ENCODE measurements at regions not wholly inside any gene's neighbourhood (a gene's known extent, or its start where the extent isn't known, plus 50 kb on each side); places are given as distances from the start of the nearest gene placed in this dataset.

- no peak overlapping the region for H3K18ac ChIP-seq (ENCODE audit: low read depth in 1 of 2, low read length in 2 of 2)
- H3K4me3 ChIP-seq (ENCODE audit: insufficient read depth in 1 of 2, low read depth in 1 of 2, low read length in 2 of 2) = no peak overlapping the region
- H3K9ac ChIP-seq (ENCODE audit: low read length) = no peak overlapping the region
- H2AFZ ChIP-seq (ENCODE audit: low read depth, low read length) = no peak overlapping the region
- WGBS = 97% methylated on average over 4 of the region's 4 CpGs
- no peak overlapping the region for H2BK15ac ChIP-seq (ENCODE audit: low read depth, poor library complexity, severe bottlenecking)
- no peaks in the 10 kb centered on the region for H3K4me1 ChIP-seq (ENCODE audit: control insufficient read depth, insufficient read depth, low read depth, low read length)
- H3K36me3 ChIP-seq (ENCODE audit: control insufficient read depth in 1 of 2, insufficient read depth in 2 of 2, low read depth in 1 of 2, low read length in 2 of 2) = no peaks in the 10 kb centered on the region
- no peak overlapping the region for H2BK120ac ChIP-seq (ENCODE audit: low read depth, low read length)
- H3K14ac ChIP-seq (ENCODE audit: low read length in 2 of 2) = no peak overlapping the region
- no peak overlapping the region for H3K4me2 ChIP-seq (ENCODE audit: low read length, poor library complexity, severe bottlenecking)
- no peaks in the 10 kb centered on the region for H3K9me3 ChIP-seq (ENCODE audit: control insufficient read depth, low read length)
- no peak overlapping the region for H3K4ac ChIP-seq (ENCODE audit: low read depth in 1 of 2, low read length in 2 of 2)
- H3K79me1 ChIP-seq (replicated peaks; ENCODE audit: low read length, poor library complexity, severe bottlenecking) = no peaks in the 10 kb centered on the region
- no peak overlapping the region for H3K27ac ChIP-seq (ENCODE audit: low read length, poor library complexity, severe bottlenecking)
- no peak overlapping the region for H2AK5ac ChIP-seq (ENCODE audit: low read length, severe bottlenecking)
- DNase-seq = no peak
- no peak overlapping the region for H2BK5ac ChIP-seq (ENCODE audit: low read depth, low read length, poor library complexity, severe bottlenecking)
- no peak overlapping the region for H3K23ac ChIP-seq (ENCODE audit: low read length in 2 of 2)
- no peaks in the 10 kb centered on the region for H3K27me3 ChIP-seq (ENCODE audit: control insufficient read depth in 1 of 2, insufficient read depth in 1 of 2, low read length in 2 of 2)
- no peak overlapping the region for H2BK12ac ChIP-seq (ENCODE audit: low read length in 2 of 2)
- H4K8ac ChIP-seq (ENCODE audit: low read length) = no peak overlapping the region
- H4K91ac ChIP-seq (ENCODE audit: low read length) = no peak overlapping the region
These were observed 902.8 kb downstream of the EPHA4 start for GRCh38 chr2:220669324-220669723.

GRCh38 chr2:220670511-220670910 is 901.6 kb downstream of the EPHA4 start:
- no peak overlapping the region for H2BK12ac ChIP-seq (ENCODE audit: low read length in 2 of 2)
- 12% methylated on average over 2 of the region's 5 CpGs for WGBS
- no peak overlapping the region for H2AFZ ChIP-seq (ENCODE audit: low read depth, low read length)
- DNase-seq = no peak
- H3K36me3 ChIP-seq (ENCODE audit: control insufficient read depth in 1 of 2, insufficient read depth in 2 of 2, low read depth in 1 of 2, low read length in 2 of 2) = no peaks in the 10 kb centered on the region
- no peaks in the 10 kb centered on the region for H3K79me1 ChIP-seq (replicated peaks; ENCODE audit: low read length, poor library complexity, severe bottlenecking)
- H3K4me2 ChIP-seq (ENCODE audit: low read length, poor library complexity, severe bottlenecking) = no peak overlapping the region
- H2BK15ac ChIP-seq (ENCODE audit: low read depth, poor library complexity, severe bottlenecking) = no peak overlapping the region
- H3K18ac ChIP-seq (ENCODE audit: low read depth in 1 of 2, low read length in 2 of 2) = no peak overlapping the region
- no peak overlapping the region for H4K91ac ChIP-seq (ENCODE audit: low read length)
- no peak overlapping the region for H2BK5ac ChIP-seq (ENCODE audit: low read depth, low read length, poor library complexity, severe bottlenecking)
- H3K27ac ChIP-seq (ENCODE audit: low read length, poor library complexity, severe bottlenecking) = no peak overlapping the region
- no peak overlapping the region for H2AK5ac ChIP-seq (ENCODE audit: low read length, severe bottlenecking)
- no peaks in the 10 kb centered on the region for H3K9me3 ChIP-seq (ENCODE audit: control insufficient read depth, low read length)
- no peak overlapping the region for H4K8ac ChIP-seq (ENCODE audit: low read length)
- H2BK120ac ChIP-seq (ENCODE audit: low read depth, low read length) = no peak overlapping the region
- no peak overlapping the region for H3K23ac ChIP-seq (ENCODE audit: low read length in 2 of 2)
- no peak overlapping the region for H3K9ac ChIP-seq (ENCODE audit: low read length)
- no peak overlapping the region for H3K14ac ChIP-seq (ENCODE audit: low read length in 2 of 2)
- H3K27me3 ChIP-seq (ENCODE audit: control insufficient read depth in 1 of 2, insufficient read depth in 1 of 2, low read length in 2 of 2) = no peaks in the 10 kb centered on the region
- no peaks in the 10 kb centered on the region for H3K4me1 ChIP-seq (ENCODE audit: control insufficient read depth, insufficient read depth, low read depth, low read length)
- H3K4me3 ChIP-seq (ENCODE audit: insufficient read depth in 1 of 2, low read depth in 1 of 2, low read length in 2 of 2) = no peak overlapping the region
- H3K4ac ChIP-seq (ENCODE audit: low read depth in 1 of 2, low read length in 2 of 2) = no peak overlapping the region

GRCh38 chr2:220673151-220673874 is 898.8 kb downstream of the EPHA4 start:
- Histone ChIP-seq H3K4me1 (ENCODE audit: control insufficient read depth, insufficient read depth, low read depth, low read length) (no peaks in the 10 kb centered on the region), H2BK120ac (ENCODE audit: low read depth, low read length) (no peak overlapping the region), H2AFZ (ENCODE audit: low read depth, low read length) (no peak overlapping the region), H4K91ac (ENCODE audit: low read length) (no peak overlapping the region), H2BK15ac (ENCODE audit: low read depth, poor library complexity, severe bottlenecking) (no peak overlapping the region), H3K23ac (ENCODE audit: low read length in 2 of 2) (no peak overlapping the region), H2AK5ac (ENCODE audit: low read length, severe bottlenecking) (no peak overlapping the region), H3K9ac (ENCODE audit: low read length) (no peak overlapping the region), H3K4me2 (ENCODE audit: low read length, poor library complexity, severe bottlenecking) (no peak overlapping the region), H2BK5ac (ENCODE audit: low read depth, low read length, poor library complexity, severe bottlenecking) (no peak overlapping the region), H3K14ac (ENCODE audit: low read length in 2 of 2) (no peak overlapping the region), H3K4me3 (ENCODE audit: insufficient read depth in 1 of 2, low read depth in 1 of 2, low read length in 2 of 2) (no peak overlapping the region), H3K36me3 (ENCODE audit: control insufficient read depth in 1 of 2, insufficient read depth in 2 of 2, low read depth in 1 of 2, low read length in 2 of 2) (no peaks in the 10 kb centered on the region), H3K4ac (ENCODE audit: low read depth in 1 of 2, low read length in 2 of 2) (no peak overlapping the region), H3K9me3 (ENCODE audit: control insufficient read depth, low read length) (no peaks in the 10 kb centered on the region), H3K27ac (ENCODE audit: low read length, poor library complexity, severe bottlenecking) (no peak overlapping the region), H3K18ac (ENCODE audit: low read depth in 1 of 2, low read length in 2 of 2) (no peak overlapping the region), H2BK12ac (ENCODE audit: low read length in 2 of 2) (no peak overlapping the region), H3K27me3 (ENCODE audit: control insufficient read depth in 1 of 2, insufficient read depth in 1 of 2, low read length in 2 of 2) (no peaks in the 10 kb centered on the region), H3K79me1 (replicated peaks; ENCODE audit: low read length, poor library complexity, severe bottlenecking) (no peaks in the 10 kb centered on the region), H4K8ac (ENCODE audit: low read length) (no peak overlapping the region)
- WGBS = over 99% methylated on average over 6 of the region's 7 CpGs
- no peak for DNase-seq

- WGBS = 99% methylated on average over 3 of the region's 3 CpGs
- Histone ChIP-seq H3K27me3 (ENCODE audit: control insufficient read depth in 1 of 2, insufficient read depth in 1 of 2, low read length in 2 of 2) (no peaks in the 10 kb centered on the region), H3K79me1 (replicated peaks; ENCODE audit: low read length, poor library complexity, severe bottlenecking) (no peaks in the 10 kb centered on the region), H4K8ac (ENCODE audit: low read length) (no peak overlapping the region), H3K9me3 (ENCODE audit: control insufficient read depth, low read length) (no peaks in the 10 kb centered on the region), H4K91ac (ENCODE audit: low read length) (no peak overlapping the region), H2BK120ac (ENCODE audit: low read depth, low read length) (no peak overlapping the region), H2AK5ac (ENCODE audit: low read length, severe bottlenecking) (no peak overlapping the region), H3K27ac (ENCODE audit: low read length, poor library complexity, severe bottlenecking) (no peak overlapping the region), H3K4me1 (ENCODE audit: control insufficient read depth, insufficient read depth, low read depth, low read length) (no peaks in the 10 kb centered on the region), H2BK5ac (ENCODE audit: low read depth, low read length, poor library complexity, severe bottlenecking) (no peak overlapping the region), H3K9ac (ENCODE audit: low read length) (no peak overlapping the region), H3K23ac (ENCODE audit: low read length in 2 of 2) (no peak overlapping the region), H2BK12ac (ENCODE audit: low read length in 2 of 2) (no peak overlapping the region), H3K14ac (ENCODE audit: low read length in 2 of 2) (no peak overlapping the region), H3K4me3 (ENCODE audit: insufficient read depth in 1 of 2, low read depth in 1 of 2, low read length in 2 of 2) (no peak overlapping the region), H2AFZ (ENCODE audit: low read depth, low read length) (no peak overlapping the region), H3K18ac (ENCODE audit: low read depth in 1 of 2, low read length in 2 of 2) (no peak overlapping the region), H3K4me2 (ENCODE audit: low read length, poor library complexity, severe bottlenecking) (no peak overlapping the region), H2BK15ac (ENCODE audit: low read depth, poor library complexity, severe bottlenecking) (no peak overlapping the region), H3K4ac (ENCODE audit: low read depth in 1 of 2, low read length in 2 of 2) (no peak overlapping the region), H3K36me3 (ENCODE audit: control insufficient read depth in 1 of 2, insufficient read depth in 2 of 2, low read depth in 1 of 2, low read length in 2 of 2) (no peaks in the 10 kb centered on the region)
- DNase-seq = no peak
These were observed 898.1 kb downstream of the EPHA4 start for GRCh38 chr2:220674033-220674432.

Data from mesenchymal stem cell (in vitro differentiated cells and primary cell).